Fibroblast of upper back skin (primary cell): ENCODE measurements at regions not wholly inside any gene's neighbourhood (a gene's known extent, or its start where the extent isn't known, plus 50 kb on each side); places are given as distances from the start of the nearest gene placed in this dataset.
A peak's percentile ranks its signal among the peaks of the same experiment; 100 is the strongest.
"Not testable (repeated sequence)": the region's sequence is repeated elsewhere in the genome, so short reads cannot be mapped to it uniquely, and the experiment has no call there.

ENCODE experiments used
- DNase-seq: peaks from one replicate; pipeline ENCODE4 v3.0.0-alpha.2; 2013

- DNase-seq: peak; percentile 73
These were observed 110.0 kb upstream of the LPCAT1 start for GRCh38 chr5:1633605-1634336.

GRCh38 chr5:1631004-1631403, 107.2 kb upstream of the LPCAT1 start:
- not testable (repeated sequence) for DNase-seq

DNA sequence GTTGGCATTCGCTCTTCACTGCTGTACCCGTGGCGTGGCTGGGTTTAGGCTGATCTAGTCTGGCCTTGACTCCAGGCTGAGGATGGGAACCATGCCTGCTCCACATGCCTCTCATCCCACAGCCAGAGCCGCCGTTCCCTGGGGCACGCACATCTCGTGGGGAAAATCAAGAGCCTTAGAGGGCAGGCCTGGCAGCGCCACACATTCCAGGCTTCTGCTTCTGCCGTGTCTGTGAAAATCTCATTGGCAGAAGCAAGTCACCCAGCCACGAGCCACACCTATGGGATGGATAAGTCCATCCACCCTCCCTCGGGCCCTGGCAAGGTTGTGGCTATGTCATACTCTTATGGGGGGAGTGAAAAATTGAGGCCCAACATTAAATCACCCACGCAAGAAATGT, 102.6 kb upstream of the LPCAT1 start:
- not testable (repeated sequence) for DNase-seq

GRCh38 chr5:1619531-1619930, 95.8 kb upstream of the LPCAT1 start:
- DNase-seq: not testable (repeated sequence)

DNA sequence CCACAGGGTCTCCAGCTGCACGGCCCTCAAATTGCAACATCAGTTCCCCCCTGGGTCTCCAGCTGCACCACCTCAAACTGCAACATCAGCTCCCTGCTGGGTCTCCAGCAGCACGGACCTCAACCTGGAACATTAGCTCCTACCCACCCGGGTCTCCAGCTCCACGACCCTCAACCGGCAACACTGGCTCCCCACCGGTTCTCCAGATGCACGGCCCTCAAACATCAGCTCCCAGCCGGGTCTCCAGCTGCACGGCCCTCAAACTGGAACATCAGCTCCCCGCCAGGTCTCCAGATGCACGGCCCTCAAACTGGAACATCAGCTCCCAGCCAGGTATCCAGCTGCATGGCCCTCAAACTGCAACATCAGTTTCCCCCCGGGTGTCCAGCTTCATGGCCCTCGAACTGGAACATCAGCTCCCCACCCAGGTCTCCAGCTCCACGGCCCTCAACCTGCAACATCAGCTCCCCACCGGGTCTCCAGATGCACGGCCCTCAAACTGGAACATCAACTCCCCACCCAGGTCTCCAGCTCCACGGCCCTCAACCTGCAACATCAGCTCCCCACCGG, 94.6 kb upstream of the LPCAT1 start:
- not testable (repeated sequence) for DNase-seq

GRCh38 chr5:1617236-1617755, 93.5 kb upstream of the LPCAT1 start:
- DNase-seq: not testable (repeated sequence)

DNA sequence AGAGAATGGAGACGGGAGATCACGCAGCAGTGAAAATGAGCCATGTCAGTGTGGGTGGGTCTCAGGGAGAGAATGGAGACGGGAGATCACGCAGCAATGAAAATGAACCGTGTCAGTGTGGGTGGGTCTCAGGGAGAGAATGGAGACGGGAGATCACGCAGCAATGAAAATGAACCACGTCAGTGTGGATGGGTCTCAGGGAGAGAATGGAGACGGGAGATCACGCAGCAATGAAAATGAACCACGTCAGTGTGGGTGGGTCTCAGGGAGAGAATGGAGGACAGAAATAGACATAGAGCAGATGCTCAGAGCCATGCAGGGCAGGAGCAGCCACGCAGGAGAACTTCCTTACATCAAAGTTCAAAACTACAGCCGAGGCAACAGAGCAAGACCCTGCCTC, 89.8 kb upstream of the LPCAT1 start:
- not testable (repeated sequence) for DNase-seq

DNA sequence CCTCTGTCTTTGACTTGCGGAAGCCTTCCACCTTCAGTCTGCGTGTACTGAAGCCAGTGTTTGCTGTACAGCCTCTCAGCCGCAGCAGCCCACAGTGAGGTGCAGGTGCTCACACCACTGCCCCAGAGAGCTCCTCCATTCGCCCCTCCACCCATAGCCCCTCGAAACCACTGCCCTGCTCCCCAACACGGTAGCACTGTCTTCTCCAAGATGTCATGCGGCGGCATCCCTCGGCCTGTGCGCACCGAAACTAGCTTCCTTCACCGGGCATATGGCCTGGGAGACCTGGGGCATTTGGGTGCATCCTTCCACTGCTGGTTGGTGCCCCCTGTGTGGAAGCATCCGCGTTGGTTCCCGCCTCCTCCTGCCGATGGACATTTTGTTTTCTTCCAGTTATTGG, 86.8 kb upstream of the LPCAT1 start:
- not testable (repeated sequence) for DNase-seq

GRCh38 chr5:1609111-1609510, 85.4 kb upstream of the LPCAT1 start:
- not testable (repeated sequence) for DNase-seq

DNA sequence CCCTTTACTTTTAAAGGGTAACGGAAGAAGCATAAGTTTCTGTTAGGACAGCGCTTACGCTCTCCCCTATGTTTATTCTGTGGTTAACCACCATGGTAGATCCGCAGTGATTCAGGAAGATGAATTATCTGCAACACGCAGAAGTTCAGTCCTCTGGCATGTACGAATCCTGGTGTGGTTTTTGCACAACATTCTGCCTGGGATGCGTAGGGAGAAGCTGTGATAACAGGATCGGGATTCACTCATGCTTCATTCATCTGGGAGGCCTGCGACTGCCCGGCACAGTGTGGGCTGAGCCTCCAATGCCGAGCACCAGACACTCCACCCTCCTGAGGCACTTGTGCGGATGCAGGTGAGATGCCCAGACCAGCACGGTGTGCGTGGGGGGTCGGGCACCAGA, 84.6 kb upstream of the LPCAT1 start:
- peak; percentile 81 for DNase-seq

- DNase-seq: not testable (repeated sequence)
These were observed 83.2 kb upstream of the LPCAT1 start for GRCh38 chr5:1606951-1607350.

GRCh38 chr5:1603916-1604315, 80.2 kb upstream of the LPCAT1 start:
- not testable (repeated sequence) for DNase-seq

GRCh38 chr5:1601565-1601964, 77.8 kb upstream of the LPCAT1 start:
- DNase-seq: not testable (repeated sequence)

DNA sequence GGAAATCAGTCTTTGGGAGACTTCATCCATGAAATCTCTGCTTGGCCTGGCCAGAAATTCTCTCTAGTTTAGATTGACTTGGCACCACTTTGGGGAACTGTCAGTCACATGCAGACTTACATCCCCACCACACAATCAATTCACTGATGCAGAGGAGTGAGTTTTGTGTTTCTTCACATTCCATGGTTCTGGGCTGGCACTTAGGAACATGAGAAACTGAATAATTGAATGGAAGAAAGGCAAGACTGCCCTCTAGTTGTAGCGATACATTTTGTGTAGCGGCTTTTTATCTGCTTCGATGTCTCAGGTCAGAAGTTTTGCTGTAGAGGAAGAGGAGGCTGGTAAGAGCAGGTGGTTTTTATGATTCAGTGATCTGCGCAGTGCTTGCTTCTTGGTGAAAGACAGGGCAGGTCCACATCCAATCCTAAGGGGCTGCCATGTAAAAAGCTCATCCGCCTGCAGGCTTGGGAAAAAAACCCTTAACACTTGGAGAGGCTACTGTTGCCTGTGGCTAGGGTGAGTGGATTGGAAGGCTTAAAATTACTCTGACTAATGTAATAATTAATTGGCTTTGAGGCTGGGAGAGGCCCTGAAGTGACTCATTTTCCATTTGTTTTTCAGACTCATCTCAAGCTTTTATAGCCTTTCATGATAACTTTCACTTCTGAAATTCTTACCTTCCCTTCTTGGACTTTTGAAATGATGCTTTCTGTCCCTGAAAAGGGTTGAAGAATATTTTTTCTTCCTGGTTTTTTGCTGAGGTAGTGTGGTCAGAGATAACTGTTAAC, 75.4 kb upstream of the LPCAT1 start:
- peak; percentile 17 for DNase-seq

- DNase-seq: not testable (repeated sequence)
These were observed 73.3 kb upstream of the LPCAT1 start for GRCh38 chr5:1597093-1597473.

- DNase-seq: not testable (repeated sequence)
These were observed 72.8 kb upstream of the LPCAT1 start for GRCh38 chr5:1596462-1597092.

DNA sequence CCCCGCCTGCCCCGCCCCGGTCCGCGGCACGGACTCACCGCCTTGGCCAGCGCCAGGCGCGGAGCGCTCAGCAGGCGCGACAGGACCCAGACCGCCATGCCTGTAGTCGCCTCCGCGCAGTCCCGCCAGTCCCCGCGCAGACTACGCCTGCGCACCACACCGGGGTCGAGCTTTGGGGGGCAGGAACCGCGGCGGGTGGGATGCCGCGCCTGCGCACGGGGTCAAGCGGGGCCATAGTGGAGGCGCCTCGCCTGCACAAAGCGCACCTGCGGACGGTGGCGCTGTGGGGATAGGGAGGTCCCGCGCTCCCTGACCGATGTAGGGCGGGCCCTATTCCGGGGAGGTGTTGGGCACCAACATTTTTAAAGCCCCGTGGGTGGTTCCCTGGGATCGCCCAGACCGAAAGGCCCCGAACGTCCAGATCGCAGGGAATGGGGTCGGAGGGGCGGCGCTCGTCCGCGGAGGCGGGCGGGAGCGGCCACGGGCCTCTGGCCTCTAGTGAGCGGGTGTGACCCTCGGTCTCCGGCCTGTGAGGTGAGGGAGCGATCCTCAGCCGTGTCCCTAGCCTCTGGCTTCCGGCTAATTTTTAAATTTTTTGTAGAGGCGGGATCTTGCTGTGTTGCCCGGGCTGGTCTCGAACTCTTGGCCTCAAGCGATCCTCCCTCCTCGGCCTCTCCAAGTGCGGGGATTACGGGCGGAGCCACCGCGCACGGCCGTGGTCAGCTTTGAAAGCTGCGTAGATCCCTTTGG, 70.8 kb upstream of the LPCAT1 start:
- DNase-seq: peak; percentile 46

GRCh38 chr5:1593903-1594356, 70.2 kb upstream of the LPCAT1 start:
- DNase-seq: no peak

GRCh38 chr5:1588071-1588694, 64.4 kb upstream of the LPCAT1 start:
- DNase-seq: not testable (repeated sequence)

DNA sequence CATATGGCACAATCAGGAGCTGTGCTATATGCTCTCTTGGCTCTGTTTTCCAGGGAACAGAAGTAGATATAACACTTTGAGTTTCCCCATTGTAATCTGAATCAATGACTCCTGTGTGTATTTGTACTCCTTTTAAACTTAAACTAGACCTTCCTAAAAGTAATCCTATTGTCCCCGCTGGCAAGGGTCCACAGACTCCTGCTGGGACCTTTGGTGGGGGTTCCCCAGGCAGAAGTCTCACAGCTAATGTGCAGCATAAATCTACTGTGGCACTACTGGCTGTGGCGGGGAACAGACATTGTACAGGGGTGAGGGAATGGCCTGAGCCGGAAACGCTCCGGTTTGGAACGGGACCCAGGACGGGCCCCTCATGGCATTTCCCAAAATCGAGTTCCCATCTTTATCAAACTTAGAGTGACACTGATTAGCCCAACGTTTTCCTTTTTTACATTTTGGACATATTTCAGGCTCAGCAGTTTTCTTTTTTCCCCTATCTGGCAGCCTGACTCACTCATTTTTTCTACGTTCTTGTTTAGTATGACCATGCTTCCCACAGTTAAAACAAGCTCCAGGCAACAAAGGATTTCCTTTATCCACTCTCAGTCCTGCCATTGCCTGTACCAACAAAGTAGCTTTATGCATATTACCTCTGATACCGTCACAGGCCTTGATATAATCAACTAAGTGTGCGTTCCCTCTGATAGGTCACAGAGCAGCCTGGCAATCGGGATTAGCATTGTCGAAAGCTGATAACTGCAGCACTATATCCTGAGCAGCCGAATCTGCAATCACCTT, 59.5 kb upstream of the LPCAT1 start:
- DNase-seq: not testable (repeated sequence)

- DNase-seq: not testable (repeated sequence)
These were observed 55.6 kb upstream of the LPCAT1 start for GRCh38 chr5:1579389-1579788.
